Right lobe of liver (tissue), 6 donors: ENCODE measurements at regions not wholly inside any gene's neighbourhood (a gene's known extent, or its start where the extent isn't known, plus 50 kb on each side); places are given as distances from the start of the nearest gene placed in this dataset.
A peak's percentile ranks its signal among the peaks of the same experiment; 100 is the strongest.

Experiments
- ATAC-seq, 4 donors: fragments of 200-7000 bp; cut with Tn5 transposase; one replicate each; pipeline ENCODE4 v1.9.1; 2020; ENCODE audit warnings: mild to moderate bottlenecking in 4 of 4, moderate library complexity in 4 of 4
- DNase-seq, 3 donors: peaks; one replicate each; pipeline ENCODE4 v3.0.0-alpha.2; 2020
- H3K27ac ChIP-seq, 3 donors: fragments of 200-600 bp; one replicate each; pipeline ENCODE4 v1.8.0; 2022
- H3K27me3 ChIP-seq, 2 donors: fragments of 200-600 bp; one replicate each; pipeline ENCODE4 v1.8.0; 2022
- H3K36me3 ChIP-seq, 4 donors: fragments of 200-600 bp; sonication (generic) in 1 of 4; one replicate each; pipeline versions ENCODE4 v1.5.1 to v1.8.0; 2017 to 2022; ENCODE audit warnings: control low read depth in 1 of 4
- H3K4me1 ChIP-seq, 4 donors: fragments of 200-600 bp; sonication (generic) in 1 of 4; one replicate each; pipeline versions ENCODE4 v1.5.1 to v1.8.0; 2017 to 2022; ENCODE audit warnings: control low read depth in 1 of 4
- H3K4me3 ChIP-seq, 3 donors: fragments of 200-600 bp; one replicate each; pipeline ENCODE4 v1.8.0; 2022
- H3K9me3 ChIP-seq, 4 donors: fragments of 200-600 bp; sonication (generic) in 1 of 4; one replicate each; pipeline versions ENCODE4 v1.5.1 to v1.8.0; 2017 to 2022; ENCODE audit warnings: control low read depth in 1 of 4
- CTCF ChIP-seq, 4 donors: fragments of 200-600 bp in 3 of 4; fragments of 450-650 bp in 1 of 4; IDR thresholded peaks; one replicate each; pipeline versions ENCODE4 v1.5.1 to v1.8.0; 2016 to 2022; ENCODE audit warnings: antibody characterized with exemption in 4 of 4, mild to moderate bottlenecking in 2 of 4
- POLR2A ChIP-seq: fragments of 450-650 bp; IDR thresholded peaks from one replicate; pipeline ENCODE4 v1.6.1; 2017; ENCODE audit warnings: antibody characterized with exemption, mild to moderate bottlenecking
- WGBS: methylation state at CpG from one replicate; pipeline ENCODE4 v1.1.6; 2018; ENCODE audit warnings: low coverage, low lambda C conversion rate; ENCODE audit not compliant: insufficient coverage; ENCODE audit errors: missing lambda C conversion rate; 5-methylcytosine and 5-hydroxymethylcytosine counted together
- intact Hi-C, 2 donors: fragments of 100-400 bp; cut with DNase I; formaldehyde crosslinking; loops; one replicate each; pipeline versions ENCODE4 v1.11.2 to v1.14.1; 2022
- donor health status: DM: no; HTN: yes; CAD: no.
- donor health status: DM: no; HTN: no; CAD: no.
- donor health status: DM: no; HTN: no; CAD: no.
- donor health status: DM: no; HTN: yes; CAD: no.
- donor health status: DM: no; HTN: yes; CAD: no.

- no peaks in the 10 kb centered on the region for H3K9me3 ChIP-seq
- TF ChIP-seq POLR2A (no peak), CTCF (IDR thresholded peaks at IDR 0.05) (no peak)
- WGBS = 0% methylated on average over 1 of the region's 2 CpGs
- no peak overlapping the region for H3K27ac ChIP-seq
- ATAC-seq = no peak
- H3K36me3 ChIP-seq = no peaks in the 10 kb centered on the region
- no peak overlapping the region for H3K4me3 ChIP-seq
- H3K4me1 ChIP-seq = no peaks in the 10 kb centered on the region
- no peaks in the 10 kb centered on the region for H3K27me3 ChIP-seq
- DNase-seq = no peak
- intact Hi-C loops = no loop called here
Measured at GRCh38 chr9:107404161-107404560, 85.4 kb downstream of the KLF4 start.

GRCh38 chr9:107397076-107398044 lies 92.2 kb downstream of the KLF4 start:
- no peak overlapping the region for H3K27ac ChIP-seq
- no peaks in the 10 kb centered on the region for H3K4me1 ChIP-seq
- WGBS = 48% methylated on average over 9 of the region's 12 CpGs
- H3K4me3 ChIP-seq = no peak overlapping the region
- H3K36me3 ChIP-seq = no peaks in the 10 kb centered on the region
- H3K9me3 ChIP-seq = no peaks in the 10 kb centered on the region
- no peaks in the 10 kb centered on the region for H3K27me3 ChIP-seq
- DNase-seq (peak in 1 of 3 donors; percentile 55), ATAC-seq (peak; percentile 76 to 93 (median 86))
- intact Hi-C loops = no loop called here
- no peak for TF ChIP-seq POLR2A
- no peak for TF ChIP-seq CTCF (IDR thresholded peaks at IDR 0.05)

- intact Hi-C loops = no loop called here
- H3K4me3 ChIP-seq = no peak overlapping the region
- WGBS = 34% methylated on average over 5 of the region's 5 CpGs
- H3K4me1 ChIP-seq = peaks cover 0 to 6% (median 0%) of the 10 kb centered on the region in 4 donors
- DNase-seq (no peak), ATAC-seq (no peak)
- H3K9me3 ChIP-seq = no peaks in the 10 kb centered on the region
- H3K36me3 ChIP-seq = no peaks in the 10 kb centered on the region
- TF ChIP-seq POLR2A (no peak), CTCF (IDR thresholded peaks at IDR 0.05) (no peak)
- no peaks in the 10 kb centered on the region for H3K27me3 ChIP-seq
- H3K27ac ChIP-seq = no peak overlapping the region
Measured at GRCh38 chr9:107394264-107394663, 95.3 kb downstream of the KLF4 start.

GRCh38 chr9:107390778-107391177 lies 98.8 kb downstream of the KLF4 start:
- no peak for DNase-seq
- TF ChIP-seq POLR2A (no peak), CTCF (IDR thresholded peaks at IDR 0.05) (no peak)
- Histone ChIP-seq H3K36me3 (no peaks in the 10 kb centered on the region), H3K27me3 (no peaks in the 10 kb centered on the region), H3K9me3 (no peaks in the 10 kb centered on the region), H3K4me3 (no peak overlapping the region), H3K4me1 (peaks cover 0 to 6% (median 0%) of the 10 kb centered on the region in 4 donors), H3K27ac (no peak overlapping the region)
- WGBS = 89% methylated on average over 4 of the region's 4 CpGs
- intact Hi-C loops = no loop called here
- ATAC-seq = no peak
